ENCODE measurements at regions not wholly inside any gene's neighbourhood (a gene's known extent, or its start where the extent isn't known, plus 50 kb on each side); places are given as distances from the start of the nearest gene placed in this dataset.

DNA sequence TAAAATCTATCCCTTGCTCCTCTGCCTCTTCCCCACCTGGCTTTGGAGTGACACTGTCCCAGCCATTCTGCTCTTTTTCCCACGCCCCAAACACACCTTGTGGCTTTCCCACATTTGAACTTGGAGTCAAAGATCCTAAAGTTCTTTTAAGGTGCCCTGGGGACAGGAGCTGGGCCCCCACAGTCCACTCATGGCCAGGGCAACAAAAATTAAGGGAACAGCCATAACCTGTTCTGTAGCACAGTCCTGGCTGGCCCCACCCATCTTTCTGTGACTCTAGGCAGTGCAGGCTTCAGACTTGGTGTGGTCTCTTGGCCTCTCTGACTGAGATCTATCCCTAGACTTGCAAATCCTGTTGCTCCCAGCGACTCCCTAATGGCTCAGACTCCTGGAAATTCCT is 143.0 kb upstream of the MAGI3 start:
- no peak for DNase-seq (ENCODE audit: low read depth)
- H3K4me3 ChIP-seq (replicated peaks; ENCODE audit: low read depth, low read length): no peak overlapping the region
- TF ChIP-seq, protein P1, sequence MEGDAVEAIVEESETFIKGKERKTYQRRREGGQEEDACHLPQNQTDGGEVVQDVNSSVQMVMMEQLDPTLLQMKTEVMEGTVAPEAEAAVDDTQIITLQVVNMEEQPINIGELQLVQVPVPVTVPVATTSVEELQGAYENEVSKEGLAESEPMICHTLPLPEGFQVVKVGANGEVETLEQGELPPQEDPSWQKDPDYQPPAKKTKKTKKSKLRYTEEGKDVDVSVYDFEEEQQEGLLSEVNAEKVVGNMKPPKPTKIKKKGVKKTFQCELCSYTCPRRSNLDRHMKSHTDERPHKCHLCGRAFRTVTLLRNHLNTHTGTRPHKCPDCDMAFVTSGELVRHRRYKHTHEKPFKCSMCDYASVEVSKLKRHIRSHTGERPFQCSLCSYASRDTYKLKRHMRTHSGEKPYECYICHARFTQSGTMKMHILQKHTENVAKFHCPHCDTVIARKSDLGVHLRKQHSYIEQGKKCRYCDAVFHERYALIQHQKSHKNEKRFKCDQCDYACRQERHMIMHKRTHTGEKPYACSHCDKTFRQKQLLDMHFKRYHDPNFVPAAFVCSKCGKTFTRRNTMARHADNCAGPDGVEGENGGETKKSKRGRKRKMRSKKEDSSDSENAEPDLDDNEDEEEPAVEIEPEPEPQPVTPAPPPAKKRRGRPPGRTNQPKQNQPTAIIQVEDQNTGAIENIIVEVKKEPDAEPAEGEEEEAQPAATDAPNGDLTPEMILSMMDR (IDR thresholded peaks at IDR 0.05; ENCODE audit: low read length, missing control alignments): no peak

DNA sequence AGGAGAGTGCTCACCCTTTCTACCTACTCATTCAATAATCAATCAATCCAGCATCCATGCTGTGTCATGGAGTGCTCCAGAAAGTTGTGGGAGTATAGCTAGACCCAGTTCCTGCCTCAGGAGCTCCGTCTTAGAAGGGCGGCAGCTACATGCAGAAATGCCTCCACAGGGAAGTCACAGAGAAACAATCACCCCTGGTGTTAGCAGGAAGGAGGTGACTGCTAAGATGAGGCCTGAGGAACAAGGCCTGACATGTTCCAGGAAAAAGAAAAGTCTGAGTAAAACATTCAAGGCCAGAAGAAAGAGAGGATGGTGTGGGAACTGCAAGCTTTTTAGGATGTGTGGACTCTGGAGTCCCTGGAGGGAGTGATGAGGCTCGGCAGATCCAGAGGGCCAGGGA is 142.5 kb upstream of the MAGI3 start:
- DNase-seq (ENCODE audit: low read depth): no peak
- H3K4me3 ChIP-seq (replicated peaks; ENCODE audit: low read depth, low read length): no peak overlapping the region
- TF ChIP-seq, protein P1 (IDR thresholded peaks at IDR 0.05; ENCODE audit: low read length, missing control alignments): no peak

DNA sequence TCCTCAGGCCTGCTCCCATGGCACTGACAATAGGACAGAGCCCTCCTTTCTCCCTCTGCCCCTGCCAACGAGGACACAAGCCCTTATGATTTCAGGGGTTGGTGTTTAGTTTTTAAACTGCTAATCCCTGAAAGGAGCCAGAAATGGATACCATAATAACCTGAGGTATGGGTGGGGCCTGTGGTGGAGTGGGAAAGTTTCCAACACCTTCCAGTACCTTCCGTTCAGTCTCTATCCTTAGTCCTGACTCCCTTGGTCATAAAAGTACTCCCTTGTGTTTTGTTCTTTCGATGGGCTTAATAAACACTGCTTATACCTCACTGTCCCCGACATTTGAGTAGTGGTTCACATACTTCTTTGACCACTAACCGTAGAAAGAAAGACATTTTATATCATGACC is 141.8 kb upstream of the MAGI3 start:
- no peak overlapping the region for H3K4me3 ChIP-seq (replicated peaks; ENCODE audit: low read depth, low read length)
- DNase-seq (ENCODE audit: low read depth): no peak
- TF ChIP-seq, protein P1 (IDR thresholded peaks at IDR 0.05; ENCODE audit: low read length, missing control alignments): no peak

DNA sequence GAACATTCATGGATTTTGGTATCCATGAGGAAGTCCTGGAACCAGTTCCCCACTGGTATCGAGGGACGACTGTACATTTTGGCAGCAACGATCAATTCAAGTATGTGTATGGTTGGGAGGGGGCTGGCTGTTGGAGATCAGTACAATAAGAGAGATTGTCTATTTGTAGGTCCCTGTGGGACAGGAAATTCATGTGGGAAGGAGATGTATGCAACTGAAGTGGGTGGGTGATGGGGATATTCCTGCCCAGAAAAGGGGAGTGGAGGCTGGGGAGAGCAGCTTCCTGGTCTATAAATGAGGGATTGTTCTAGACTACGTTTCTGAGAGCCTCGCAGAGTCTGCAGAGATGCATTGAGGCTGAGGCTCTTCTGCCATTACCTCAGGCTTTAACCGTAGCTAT is 140.2 kb upstream of the MAGI3 start:
- no peak for DNase-seq (ENCODE audit: low read depth)
- H3K4me3 ChIP-seq (replicated peaks; ENCODE audit: low read depth, low read length): no peak overlapping the region
- TF ChIP-seq, protein P1 (IDR thresholded peaks at IDR 0.05; ENCODE audit: low read length, missing control alignments): no peak

DNA sequence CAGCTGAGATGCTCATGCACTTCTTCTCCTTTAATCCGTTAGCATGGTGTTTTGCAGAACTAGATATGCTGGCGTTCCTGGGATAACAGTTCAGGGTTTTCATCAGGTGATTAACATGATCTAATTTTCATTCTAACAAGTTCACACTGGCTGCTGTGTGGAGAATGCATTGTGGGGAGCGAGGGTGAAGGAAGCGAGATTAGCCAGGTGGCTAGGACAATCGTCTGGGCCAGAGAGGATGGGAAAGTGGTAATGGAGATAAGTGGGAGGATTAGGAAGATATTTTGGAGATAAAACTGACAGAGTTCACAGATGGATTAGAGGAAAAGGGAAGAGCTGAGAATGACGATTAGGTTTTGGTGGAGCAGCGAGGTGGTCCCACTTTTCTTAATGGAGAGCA is 138.1 kb upstream of the MAGI3 start:
- TF ChIP-seq, protein P1 (IDR thresholded peaks at IDR 0.05; ENCODE audit: low read length, missing control alignments): no peak
- no peak for DNase-seq (ENCODE audit: low read depth)
- H3K4me3 ChIP-seq (replicated peaks; ENCODE audit: low read depth, low read length): no peak overlapping the region

DNA sequence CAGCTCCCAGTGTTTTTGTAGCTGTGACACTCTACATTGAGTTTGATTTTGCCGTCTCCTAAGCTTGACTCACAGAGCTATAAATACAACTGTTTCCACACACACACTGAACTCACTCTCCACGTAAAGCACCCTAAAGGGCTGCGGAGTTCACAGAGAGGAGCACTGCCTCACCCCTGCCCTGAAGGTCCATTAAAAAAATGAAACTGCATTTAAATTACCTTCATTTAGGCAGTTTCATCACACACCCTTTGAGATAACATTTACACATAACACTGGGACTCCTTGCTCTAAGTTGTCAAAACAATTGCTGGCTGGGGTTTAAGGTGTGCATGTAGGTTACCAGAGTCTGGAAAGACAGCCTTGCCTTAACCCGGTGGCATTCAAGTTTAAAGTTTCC is 137.1 kb upstream of the MAGI3 start:
- TF ChIP-seq, protein P1 (IDR thresholded peaks at IDR 0.05; ENCODE audit: low read length, missing control alignments): no peak
- DNase-seq (ENCODE audit: low read depth): no peak

DNA sequence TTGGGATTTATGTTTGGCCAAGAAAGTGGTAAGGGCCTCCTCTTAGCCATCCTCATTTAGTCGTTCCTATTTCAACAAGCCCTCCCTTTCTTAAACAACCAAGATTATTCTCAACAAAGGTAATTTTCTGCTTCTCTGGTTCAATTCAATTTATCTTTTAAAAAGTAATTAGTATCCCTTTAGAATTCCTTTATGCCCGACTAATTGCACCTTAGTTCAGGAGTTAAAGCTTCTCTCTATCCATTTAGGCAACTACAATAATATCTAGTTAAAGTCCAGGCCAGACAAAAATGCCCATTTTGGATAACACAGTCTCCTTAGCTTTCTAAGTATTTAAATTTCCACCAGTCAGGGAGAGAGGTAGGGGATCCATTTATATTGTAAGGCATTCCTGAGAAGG is 136.7 kb upstream of the MAGI3 start:
- DNase-seq (ENCODE audit: low read depth): no peak
- no peak overlapping the region for H3K4me3 ChIP-seq (replicated peaks; ENCODE audit: low read depth, low read length)
- TF ChIP-seq, protein P1 (IDR thresholded peaks at IDR 0.05; ENCODE audit: low read length, missing control alignments): no peak

More for the DNA sequence above, 137.1 kb upstream of the MAGI3 start:
- no peak overlapping the region for H3K4me3 ChIP-seq (replicated peaks; ENCODE audit: low read depth, low read length)
